DOHH2 (cell line): ENCODE measurements at regions not wholly inside any gene's neighbourhood (a gene's known extent, or its start where the extent isn't known, plus 50 kb on each side); places are given as distances from the start of the nearest gene placed in this dataset.

ENCODE experiments used
- H3F3A ChIP-seq: fragments of 200-600 bp; sonication (generic), shearing (Covaris generic); 2 replicates; pipeline ENCODE4 v1.6.0; 2016; ENCODE audit warnings: antibody characterized with exemption, mild to moderate bottlenecking; ENCODE audit not compliant: control insufficient read depth, insufficient read depth
- H3K27ac ChIP-seq: fragments of 200-600 bp; sonication (generic); 2 replicates; pipeline ENCODE4 v1.5.1; 2014; ENCODE audit warnings: low read depth, mild to moderate bottlenecking, low read length, moderate library complexity
- H3K27me3 ChIP-seq: fragments of 200-600 bp; sonication (generic); 2 replicates; pipeline ENCODE4 v1.6.1; 2014; ENCODE audit warnings: mild to moderate bottlenecking, low read length, mixed read lengths; ENCODE audit not compliant: control insufficient read depth
- H3K36me3 ChIP-seq: fragments of 200-600 bp; sonication (generic); 2 replicates; pipeline ENCODE4 v1.6.1; 2014; ENCODE audit warnings: mild to moderate bottlenecking, low read length, moderate library complexity, mixed read lengths; ENCODE audit not compliant: control insufficient read depth
- H3K4me1 ChIP-seq: fragments of 200-600 bp; sonication (generic); 2 replicates; pipeline ENCODE4 v1.6.1; 2014; ENCODE audit warnings: mild to moderate bottlenecking, low read length, mixed read lengths; ENCODE audit not compliant: control insufficient read depth
- H3K4me2 ChIP-seq: fragments of 200-600 bp; sonication (generic); 2 replicates; pipeline ENCODE4 v1.6.0; 2014; ENCODE audit warnings: mild to moderate bottlenecking, low read length, moderate library complexity
- H3K4me3 ChIP-seq: fragments of 200-600 bp; sonication (generic); 2 replicates; pipeline ENCODE4 v1.5.1; 2014; ENCODE audit warnings: mild to moderate bottlenecking, low read length, mixed read lengths
- H3K79me2 ChIP-seq: fragments of 200-600 bp; sonication (generic); 2 replicates; pipeline ENCODE4 v1.6.1; 2014; ENCODE audit warnings: mild to moderate bottlenecking, low read length, mixed read lengths; ENCODE audit not compliant: control insufficient read depth
- H3K9me2 ChIP-seq: fragments of 200-600 bp; sonication (generic); replicated peaks from 2 replicates; pipeline ENCODE4 v1.6.1; 2014; ENCODE audit warnings: mild to moderate bottlenecking, low read length, mixed read lengths; ENCODE audit not compliant: control insufficient read depth
- H3K9me3 ChIP-seq: fragments of 200-600 bp; sonication (generic); 2 replicates; pipeline ENCODE4 v1.6.1; 2014; ENCODE audit warnings: antibody characterized with exemption, low read length, mixed read lengths; ENCODE audit not compliant: control insufficient read depth, insufficient read depth
- H4K20me1 ChIP-seq: fragments of 200-600 bp; sonication (generic); 2 replicates; pipeline ENCODE4 v1.6.0; 2014; ENCODE audit warnings: low read depth, mild to moderate bottlenecking, antibody characterized with exemption, low read length, moderate library complexity; ENCODE audit not compliant: control insufficient read depth, insufficient read depth
- CTCF ChIP-seq: fragments of 200-600 bp; sonication (generic); IDR thresholded peaks from one replicate; pipeline ENCODE4 v1.5.1; 2014; ENCODE audit warnings: antibody characterized with exemption, mild to moderate bottlenecking, low read depth, low read length; ENCODE audit not compliant: poor library complexity, severe bottlenecking
- EZH2phosphoT487 ChIP-seq: fragments of 200-600 bp; sonication (generic); IDR thresholded peaks from 2 replicates; pipeline ENCODE4 v1.6.1; 2017; ENCODE audit warnings: borderline replicate concordance, mild to moderate bottlenecking, antibody characterized with exemption, low read length, moderate library complexity, mixed read lengths

- Histone ChIP-seq H3K4me1 (no peaks in the 10 kb centered on the region), H3K27me3 (no peaks in the 10 kb centered on the region), H3K36me3 (no peaks in the 10 kb centered on the region), H4K20me1 (no peaks in the 10 kb centered on the region), H3K9me2 (no peaks in the 10 kb centered on the region), H3F3A (no peaks in the 10 kb centered on the region), H3K4me2 (no peak overlapping the region), H3K27ac (no peak overlapping the region), H3K9me3 (no peaks in the 10 kb centered on the region), H3K4me3 (no peak overlapping the region), H3K79me2 (no peaks in the 10 kb centered on the region)
- no peak for TF ChIP-seq CTCF
- TF ChIP-seq EZH2phosphoT487: no peak
These were observed 315.9 kb downstream of the FBXO15 start for GRCh38 chr18:73831688-73832087.

DNA sequence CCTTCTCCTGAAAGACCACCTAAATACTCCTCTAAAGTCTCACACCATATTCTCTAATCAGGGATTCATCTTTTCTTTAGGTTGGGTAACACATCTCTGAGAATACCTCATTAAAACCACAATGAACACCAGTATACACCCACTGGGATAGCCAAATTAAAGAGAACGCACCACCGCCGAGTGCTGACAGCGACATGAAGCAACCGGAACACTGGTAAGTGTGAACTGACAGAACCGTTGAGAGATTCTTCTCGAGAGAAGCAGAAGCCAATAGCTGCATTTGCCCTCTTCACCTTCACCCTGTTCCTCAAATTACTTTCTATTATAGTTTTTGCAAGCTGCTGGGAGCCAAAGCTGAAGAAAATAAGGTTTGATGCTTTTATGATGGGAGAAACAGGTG, 318.5 kb downstream of the FBXO15 start:
- Histone ChIP-seq H4K20me1 (no peaks in the 10 kb centered on the region), H3K36me3 (no peaks in the 10 kb centered on the region), H3K79me2 (no peaks in the 10 kb centered on the region), H3K9me2 (no peaks in the 10 kb centered on the region), H3K4me3 (no peak overlapping the region), H3K9me3 (no peaks in the 10 kb centered on the region), H3K27me3 (no peaks in the 10 kb centered on the region), H3K27ac (no peak overlapping the region), H3F3A (no peaks in the 10 kb centered on the region), H3K4me2 (no peak overlapping the region), H3K4me1 (no peaks in the 10 kb centered on the region)
- TF ChIP-seq EZH2phosphoT487: no peak
- TF ChIP-seq CTCF: no peak

DNA sequence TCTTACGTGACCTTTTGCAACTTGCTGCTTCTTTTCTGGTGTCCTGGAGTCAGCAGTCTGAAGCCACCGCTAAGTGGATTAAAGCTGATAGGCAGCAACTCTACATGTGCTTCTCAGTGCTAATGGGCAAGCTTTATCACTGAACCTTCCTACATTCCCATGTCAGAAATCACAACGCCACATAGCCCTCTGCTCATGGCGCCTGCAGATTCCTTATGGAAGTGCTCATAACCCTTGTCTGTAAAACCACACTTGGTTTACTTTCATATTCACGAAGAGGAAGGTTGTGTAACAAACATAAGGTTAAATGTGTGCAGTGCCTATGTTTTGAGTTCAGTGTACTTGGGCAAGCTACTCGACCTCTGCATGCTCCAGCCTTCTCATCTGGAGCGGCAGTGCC, 319.8 kb downstream of the FBXO15 start:
- no peaks in the 10 kb centered on the region for H3K79me2 ChIP-seq
- no peaks in the 10 kb centered on the region for H3K27me3 ChIP-seq
- H3K27ac ChIP-seq: no peak overlapping the region
- TF ChIP-seq EZH2phosphoT487 (no peak), CTCF (no peak)
- H3K9me3 ChIP-seq: no peaks in the 10 kb centered on the region
- H4K20me1 ChIP-seq: no peaks in the 10 kb centered on the region
- H3F3A ChIP-seq: no peaks in the 10 kb centered on the region
- no peaks in the 10 kb centered on the region for H3K36me3 ChIP-seq
- no peaks in the 10 kb centered on the region for H3K4me1 ChIP-seq
- no peak overlapping the region for H3K4me2 ChIP-seq
- no peak overlapping the region for H3K4me3 ChIP-seq
- H3K9me2 ChIP-seq: no peaks in the 10 kb centered on the region

- no peak for TF ChIP-seq CTCF
- TF ChIP-seq EZH2phosphoT487: no peak
- Histone ChIP-seq H3K27ac (no peak overlapping the region), H3F3A (no peaks in the 10 kb centered on the region), H3K79me2 (no peaks in the 10 kb centered on the region), H4K20me1 (no peaks in the 10 kb centered on the region), H3K9me2 (no peaks in the 10 kb centered on the region), H3K36me3 (no peaks in the 10 kb centered on the region), H3K9me3 (no peaks in the 10 kb centered on the region), H3K4me1 (no peaks in the 10 kb centered on the region), H3K4me2 (no peak overlapping the region), H3K27me3 (no peaks in the 10 kb centered on the region), H3K4me3 (no peak overlapping the region)
These were observed 321.5 kb downstream of the FBXO15 start for GRCh38 chr18:73826098-73826497.
